ENCODE measurements at regions not wholly inside any gene's neighbourhood (a gene's known extent, or its start where the extent isn't known, plus 50 kb on each side); places are given as distances from the start of the nearest gene placed in this dataset.

- DNase-seq: no peak
These were observed 199.8 kb downstream of the RBM19 start for GRCh38 chr12:113766131-113766878.

GRCh38 chr12:113764661-113765060, 201.5 kb downstream of the RBM19 start:
- no peak for DNase-seq

- DNase-seq: no peak
These were observed 203.0 kb downstream of the RBM19 start for GRCh38 chr12:113762882-113763816.

GRCh38 chr12:113762155-113762881, 203.8 kb downstream of the RBM19 start:
- no peak for DNase-seq

GRCh38 chr12:113759135-113759534, 207.0 kb downstream of the RBM19 start:
- no peak for DNase-seq

- DNase-seq: no peak
These were observed 207.8 kb downstream of the RBM19 start for GRCh38 chr12:113758165-113758924.

GRCh38 chr12:113757221-113758002, 208.7 kb downstream of the RBM19 start:
- DNase-seq: peak in 3 of 14 donors; percentile 9 to 89 (median 10)

GRCh38 chr12:113756609-113757008, 209.5 kb downstream of the RBM19 start:
- no peak for DNase-seq

GRCh38 chr12:113755098-113755497, 211.0 kb downstream of the RBM19 start:
- no peak for DNase-seq

- DNase-seq: no peak
These were observed 214.6 kb downstream of the RBM19 start for GRCh38 chr12:113751513-113751912.

GRCh38 chr12:113749433-113749815, 216.7 kb downstream of the RBM19 start:
- DNase-seq: peak in 3 of 14 donors; percentile 1 to 94 (median 15)

GRCh38 chr12:113748707-113749432, 217.3 kb downstream of the RBM19 start:
- DNase-seq: peak in 1 of 14 donors; percentile 87

- no peak for DNase-seq
These were observed 219.1 kb downstream of the RBM19 start for GRCh38 chr12:113747017-113747416.

- DNase-seq: no peak
These were observed 221.2 kb downstream of the RBM19 start for GRCh38 chr12:113744802-113745395.

- no peak for DNase-seq
These were observed 223.3 kb downstream of the RBM19 start for GRCh38 chr12:113742801-113743200.

- no peak for DNase-seq
These were observed 225.4 kb downstream of the RBM19 start for GRCh38 chr12:113740699-113741098.

- DNase-seq: no peak
These were observed 231.0 kb downstream of the RBM19 start for GRCh38 chr12:113735131-113735530.

- no peak for DNase-seq
These were observed 231.6 kb downstream of the RBM19 start for GRCh38 chr12:113734503-113734902.

- no peak for DNase-seq
These were observed 233.2 kb downstream of the RBM19 start for GRCh38 chr12:113732916-113733315.

GRCh38 chr12:113727651-113728061, 238.5 kb downstream of the RBM19 start:
- DNase-seq: no peak

Data from C1 segment of cervical spinal cord (tissue), 14 donors.